ENCODE measurements at regions not wholly inside any gene's neighbourhood (a gene's known extent, or its start where the extent isn't known, plus 50 kb on each side); places are given as distances from the start of the nearest gene placed in this dataset.

- DNase-seq = no peak
- Mint-ChIP-seq H3K36me3 (ENCODE audit: low read depth) (peaks cover under 1% of the 10 kb centered on the region), H3K27ac (no peak overlapping the region), H3K27me3 (ENCODE audit: insufficient read depth) (no peaks in the 10 kb centered on the region), H3K4me3 (no peak overlapping the region), H3K9me3 (peaks cover 16% of the 10 kb centered on the region), H3K4me1 (no peaks in the 10 kb centered on the region)
- Histone ChIP-seq H3K4me1 (ENCODE audit: control insufficient read depth, insufficient read depth, low read length) (no peaks in the 10 kb centered on the region), H3K36me3 (ENCODE audit: control insufficient read depth, insufficient read depth, low read length) (no peaks in the 10 kb centered on the region), H3K9me3 (ENCODE audit: control insufficient read depth, low read length) (peaks cover 19% of the 10 kb centered on the region), H3K4me3 (ENCODE audit: low read length) (no peak overlapping the region), H3K9ac (ENCODE audit: extremely low read depth, low read length, poor library complexity, severe bottlenecking) (no peak overlapping the region), H3K27ac (ENCODE audit: low read depth, low read length) (no peak overlapping the region), H3K27me3 (ENCODE audit: control insufficient read depth, insufficient read depth, low read length, poor library complexity, severe bottlenecking) (no peaks in the 10 kb centered on the region)
- TF ChIP-seq CTCF (conservative IDR thresholded peaks at IDR 0.05) = no peak
- WGBS, 2 experiments (ENCODE audit: insufficient coverage in 1 of 2, insufficient read length in 1 of 2) = 90 to 100% methylated on average over 2 to 6 of the region's 6 CpGs
Measured at GRCh38 chr15:81596159-81596865, 222.3 kb upstream of the TMC3 start.

- no peaks in the 10 kb centered on the region for H3K4me1 ChIP-seq (ENCODE audit: control insufficient read depth, insufficient read depth, low read length)
- Mint-ChIP-seq H3K4me3 (no peak overlapping the region), H3K27ac (no peak overlapping the region), H3K9me3 (peaks cover 12% of the 10 kb centered on the region), H3K36me3 (ENCODE audit: low read depth) (no peaks in the 10 kb centered on the region), H3K27me3 (ENCODE audit: insufficient read depth) (no peaks in the 10 kb centered on the region), H3K4me1 (no peaks in the 10 kb centered on the region)
- 93 to 100% methylated on average over 1 of the region's 1 CpG for WGBS, 2 experiments (ENCODE audit: insufficient coverage in 1 of 2, insufficient read length in 1 of 2)
- no peak for TF ChIP-seq CTCF (conservative IDR thresholded peaks at IDR 0.05)
- H3K27me3 ChIP-seq (ENCODE audit: control insufficient read depth, insufficient read depth, low read length, poor library complexity, severe bottlenecking) = no peaks in the 10 kb centered on the region
- no peak for DNase-seq
- no peak overlapping the region for H3K4me3 ChIP-seq (ENCODE audit: low read length)
- H3K36me3 ChIP-seq (ENCODE audit: control insufficient read depth, insufficient read depth, low read length) = no peaks in the 10 kb centered on the region
- H3K9ac ChIP-seq (ENCODE audit: extremely low read depth, low read length, poor library complexity, severe bottlenecking) = no peak overlapping the region
- H3K27ac ChIP-seq (ENCODE audit: low read depth, low read length) = no peak overlapping the region
- peaks cover 13% of the 10 kb centered on the region for H3K9me3 ChIP-seq (ENCODE audit: control insufficient read depth, low read length)
Measured at GRCh38 chr15:81595752-81596151, 221.7 kb upstream of the TMC3 start.

GRCh38 chr15:81589671-81590070 is 215.7 kb upstream of the TMC3 start:
- H3K27ac ChIP-seq (ENCODE audit: low read depth, low read length) = no peak overlapping the region
- WGBS, 2 experiments (ENCODE audit: insufficient coverage in 1 of 2, insufficient read length in 1 of 2) = 92 to 100% methylated on average over 4 of the region's 4 CpGs
- H3K27me3 Mint-ChIP-seq (ENCODE audit: insufficient read depth) = no peaks in the 10 kb centered on the region
- peaks cover 7% of the 10 kb centered on the region for H3K9me3 ChIP-seq (ENCODE audit: control insufficient read depth, low read length)
- no peak overlapping the region for H3K4me3 ChIP-seq (ENCODE audit: low read length)
- H3K36me3 ChIP-seq (ENCODE audit: control insufficient read depth, insufficient read depth, low read length) = no peaks in the 10 kb centered on the region
- no peak overlapping the region for H3K9ac ChIP-seq (ENCODE audit: extremely low read depth, low read length, poor library complexity, severe bottlenecking)
- H3K4me3 Mint-ChIP-seq = no peak overlapping the region
- TF ChIP-seq CTCF (conservative IDR thresholded peaks at IDR 0.05) = no peak
- H3K27me3 ChIP-seq (ENCODE audit: control insufficient read depth, insufficient read depth, low read length, poor library complexity, severe bottlenecking) = no peaks in the 10 kb centered on the region
- no peak overlapping the region for H3K27ac Mint-ChIP-seq
- no peaks in the 10 kb centered on the region for H3K36me3 Mint-ChIP-seq (ENCODE audit: low read depth)
- H3K4me1 ChIP-seq (ENCODE audit: control insufficient read depth, insufficient read depth, low read length) = no peaks in the 10 kb centered on the region
- H3K4me1 Mint-ChIP-seq = no peaks in the 10 kb centered on the region
- peaks cover 3% of the 10 kb centered on the region for H3K9me3 Mint-ChIP-seq
- no peak for DNase-seq

Measured in endodermal cell (in vitro differentiated cells).